Smooth muscle cell (in vitro differentiated cells): ENCODE measurements at regions not wholly inside any gene's neighbourhood (a gene's known extent, or its start where the extent isn't known, plus 50 kb on each side); places are given as distances from the start of the nearest gene placed in this dataset.

Source experiments
- DNase-seq: peaks from one replicate; lab custom pipeline; 2025; ENCODE audit not compliant: unreplicated experiment; lab: John Stamatoyannopoulos, UW
- H2AFZ ChIP-seq: fragments of 200-600 bp; sonication (generic); 2 replicates; pipeline ENCODE4 v1.6.0; 2016; ENCODE audit warnings: antibody characterized with exemption, low read depth, mild to moderate bottlenecking
- H3F3A ChIP-seq: fragments of 200-600 bp; sonication (generic); 2 replicates; pipeline ENCODE4 v1.6.0; 2017; ENCODE audit warnings: antibody characterized with exemption, low read depth
- H3K27ac ChIP-seq: fragments of 200-600 bp; sonication (generic); 2 replicates; pipeline ENCODE4 v1.5.1; 2016; ENCODE audit warnings: low read depth, mild to moderate bottlenecking
- H3K27me3 ChIP-seq: fragments of 200-600 bp; sonication (generic); 2 replicates; pipeline ENCODE4 v1.6.1; 2016; ENCODE audit warnings: low read depth, mild to moderate bottlenecking
- H3K36me3 ChIP-seq: fragments of 200-600 bp; sonication (generic); 2 replicates; pipeline ENCODE4 v1.5.1; 2016; ENCODE audit warnings: low read depth
- H3K4me1 ChIP-seq: fragments of 200-600 bp; sonication (generic); 2 replicates; pipeline ENCODE4 v1.5.1; 2016; ENCODE audit warnings: low read depth
- H3K4me2 ChIP-seq: fragments of 200-600 bp; sonication (generic); 2 replicates; pipeline ENCODE4 v1.6.0; 2016; ENCODE audit warnings: mild to moderate bottlenecking
- H3K4me3 ChIP-seq: fragments of 200-600 bp; sonication (generic); 2 replicates; pipeline ENCODE4 v1.5.1; 2016; ENCODE audit warnings: mild to moderate bottlenecking
- H3K79me2 ChIP-seq: fragments of 200-600 bp; sonication (generic); 2 replicates; pipeline ENCODE4 v1.6.0; 2016; ENCODE audit warnings: low read depth, mild to moderate bottlenecking
- H3K9ac ChIP-seq: fragments of 200-600 bp; sonication (generic); 2 replicates; pipeline ENCODE4 v1.6.0; 2016; ENCODE audit warnings: low read depth
- H3K9me3 ChIP-seq: fragments of 200-600 bp; sonication (generic); replicated peaks from 2 replicates; pipeline ENCODE4 v1.5.1; 2016; ENCODE audit warnings: low read depth
- H4K20me1 ChIP-seq: fragments of 200-600 bp; sonication (generic); 2 replicates; pipeline ENCODE4 v1.6.0; 2016; ENCODE audit warnings: low read depth
- WGBS: methylation state at CpG from one replicate; pipeline ENCODE4 v1.1.7; 2016; ENCODE audit warnings: low lambda C conversion rate; 5-methylcytosine and 5-hydroxymethylcytosine counted together
- TF ChIP-seq, protein P1 (sequence below): fragments of 200-600 bp; sonication (generic); IDR thresholded peaks from 2 replicates; pipeline ENCODE4 v1.5.1; 2017; ENCODE audit warnings: borderline replicate concordance, mild to moderate bottlenecking, antibody characterized with exemption; ENCODE audit not compliant: insufficient read depth, poor library complexity, severe bottlenecking

DNA sequence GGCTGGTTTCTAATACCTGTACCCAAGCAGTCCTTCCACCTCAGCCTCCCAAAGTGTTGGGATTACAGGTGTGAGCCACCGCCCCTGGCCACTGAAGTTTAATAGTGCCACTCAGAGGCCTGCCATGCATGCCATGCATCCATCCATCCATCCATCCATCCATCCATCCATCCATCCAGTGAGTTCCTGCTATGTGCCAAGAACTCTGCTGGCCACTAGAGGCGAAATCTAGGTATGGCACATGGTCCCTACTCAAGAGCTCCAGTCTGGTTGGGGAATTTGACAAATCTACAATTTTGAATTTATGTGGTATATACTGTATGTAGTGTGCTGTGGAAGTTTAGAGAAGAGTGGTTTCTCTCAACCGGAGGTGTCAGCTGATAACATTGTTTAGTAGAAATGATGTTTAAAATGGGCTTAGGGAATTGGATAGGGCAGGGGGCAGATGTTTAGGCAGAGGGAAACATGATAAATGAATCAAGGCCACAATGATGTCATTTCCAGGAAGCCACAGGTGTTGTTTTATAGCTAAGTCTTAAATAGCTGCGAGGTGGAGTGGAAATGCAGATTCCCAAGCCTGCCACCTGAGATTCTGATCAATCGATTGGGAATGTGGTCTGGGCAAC, 384.4 kb upstream of the C2CD4B start:
- Histone ChIP-seq H3K27me3 (no peaks in the 10 kb centered on the region), H3K4me1 (no peaks in the 10 kb centered on the region)
- no peak for DNase-seq

DNA sequence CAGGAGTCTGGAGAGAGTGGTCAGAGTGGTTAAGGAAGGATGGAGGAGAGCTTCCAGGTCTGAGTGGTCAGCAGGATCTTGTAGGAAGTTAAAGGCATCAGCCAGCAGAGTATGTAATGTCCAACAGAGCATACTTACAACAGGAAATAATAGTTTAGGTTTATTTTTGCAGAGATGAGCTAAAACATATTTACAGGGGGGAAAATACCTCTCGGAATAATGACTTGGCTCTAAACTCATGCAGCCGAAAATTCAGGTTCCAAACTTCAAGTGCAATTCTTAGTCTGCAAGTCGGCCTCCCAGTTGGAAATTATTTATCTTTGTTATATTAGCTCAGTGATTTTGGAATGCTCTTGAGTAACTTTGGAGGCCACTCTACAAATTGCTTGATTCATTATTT, 385.0 kb upstream of the C2CD4B start:
- H3K36me3 ChIP-seq = no peaks in the 10 kb centered on the region
- no peaks in the 10 kb centered on the region for H3K4me1 ChIP-seq
- WGBS = 93% methylated on average over 3 of the region's 3 CpGs
- no peaks in the 10 kb centered on the region for H3K27me3 ChIP-seq
- no peaks in the 10 kb centered on the region for H3K9me3 ChIP-seq
- H3K27ac ChIP-seq = no peak overlapping the region
- no peak overlapping the region for H3K9ac ChIP-seq
- TF ChIP-seq, protein P1, sequence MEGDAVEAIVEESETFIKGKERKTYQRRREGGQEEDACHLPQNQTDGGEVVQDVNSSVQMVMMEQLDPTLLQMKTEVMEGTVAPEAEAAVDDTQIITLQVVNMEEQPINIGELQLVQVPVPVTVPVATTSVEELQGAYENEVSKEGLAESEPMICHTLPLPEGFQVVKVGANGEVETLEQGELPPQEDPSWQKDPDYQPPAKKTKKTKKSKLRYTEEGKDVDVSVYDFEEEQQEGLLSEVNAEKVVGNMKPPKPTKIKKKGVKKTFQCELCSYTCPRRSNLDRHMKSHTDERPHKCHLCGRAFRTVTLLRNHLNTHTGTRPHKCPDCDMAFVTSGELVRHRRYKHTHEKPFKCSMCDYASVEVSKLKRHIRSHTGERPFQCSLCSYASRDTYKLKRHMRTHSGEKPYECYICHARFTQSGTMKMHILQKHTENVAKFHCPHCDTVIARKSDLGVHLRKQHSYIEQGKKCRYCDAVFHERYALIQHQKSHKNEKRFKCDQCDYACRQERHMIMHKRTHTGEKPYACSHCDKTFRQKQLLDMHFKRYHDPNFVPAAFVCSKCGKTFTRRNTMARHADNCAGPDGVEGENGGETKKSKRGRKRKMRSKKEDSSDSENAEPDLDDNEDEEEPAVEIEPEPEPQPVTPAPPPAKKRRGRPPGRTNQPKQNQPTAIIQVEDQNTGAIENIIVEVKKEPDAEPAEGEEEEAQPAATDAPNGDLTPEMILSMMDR = no peak
- H2AFZ ChIP-seq = no peak overlapping the region
- H3K4me3 ChIP-seq = no peak overlapping the region
- no peak for DNase-seq
- H3K4me2 ChIP-seq = no peak overlapping the region
- no peaks in the 10 kb centered on the region for H4K20me1 ChIP-seq
- peaks cover 10% of the 10 kb centered on the region for H3F3A ChIP-seq
- peaks cover 8% of the 10 kb centered on the region for H3K79me2 ChIP-seq

More for the DNA sequence above, 384.4 kb upstream of the C2CD4B start:
- Histone ChIP-seq H3K4me3 (no peak overlapping the region), H2AFZ (no peak overlapping the region), H3K79me2 (peaks cover 8% of the 10 kb centered on the region), H3F3A (peaks cover 11% of the 10 kb centered on the region), H3K27ac (no peak overlapping the region), H3K4me2 (no peak overlapping the region), H4K20me1 (no peaks in the 10 kb centered on the region), H3K9me3 (no peaks in the 10 kb centered on the region), H3K9ac (no peak overlapping the region), H3K36me3 (no peaks in the 10 kb centered on the region)
- WGBS = 79% methylated on average over 5 of the region's 5 CpGs
- TF ChIP-seq, protein P1 = peak; percentile 34

DNA sequence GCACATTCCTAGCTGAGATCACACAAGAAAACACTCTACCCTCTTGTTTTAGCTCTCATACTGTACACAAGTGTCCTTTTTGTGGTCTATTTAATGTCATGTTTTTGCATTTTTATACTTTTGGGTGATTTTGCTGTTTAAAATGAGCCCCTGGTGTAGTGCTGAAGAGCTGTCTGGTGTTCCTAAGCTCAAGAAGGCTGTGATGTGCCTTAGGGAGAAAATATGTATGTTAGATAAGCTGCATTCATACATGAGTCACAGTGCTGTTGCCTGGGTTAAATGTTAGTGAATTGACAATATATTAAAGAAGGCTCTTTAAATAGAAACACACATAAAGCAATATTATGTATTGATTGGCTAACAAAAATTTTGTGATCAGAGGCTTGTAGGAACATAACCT, 387.4 kb upstream of the C2CD4B start:
- no peak for DNase-seq
- no peak overlapping the region for H2AFZ ChIP-seq

More for the DNA sequence above, 387.4 kb upstream of the C2CD4B start:
- H4K20me1 ChIP-seq = no peaks in the 10 kb centered on the region
- H3F3A ChIP-seq = no peaks in the 10 kb centered on the region
- H3K4me3 ChIP-seq = no peak overlapping the region
- H3K36me3 ChIP-seq = no peaks in the 10 kb centered on the region
- H3K4me1 ChIP-seq = no peaks in the 10 kb centered on the region
- no peaks in the 10 kb centered on the region for H3K27me3 ChIP-seq
- H3K9me3 ChIP-seq = no peaks in the 10 kb centered on the region
- H3K79me2 ChIP-seq = peaks cover 3% of the 10 kb centered on the region
- no peak overlapping the region for H3K27ac ChIP-seq
- H3K9ac ChIP-seq = no peak overlapping the region
- TF ChIP-seq, protein P1 = no peak
- no peak overlapping the region for H3K4me2 ChIP-seq
